GM19240 (cell line): ENCODE measurements at regions not wholly inside any gene's neighbourhood (a gene's known extent, or its start where the extent isn't known, plus 50 kb on each side); places are given as distances from the start of the nearest gene placed in this dataset.

ENCODE experiments used
- DNase-seq: peaks from one replicate; pipeline ENCODE4 v3.0.0; 2011; ENCODE audit warnings: low spot score; ENCODE audit not compliant: insufficient read length

- DNase-seq: no peak
These were observed 414.4 kb upstream of the CADM1 start for GRCh38 chr11:115918576-115918975.

- DNase-seq: no peak
These were observed 412.4 kb upstream of the CADM1 start for GRCh38 chr11:115916608-115917007.

GRCh38 chr11:115912484-115912945 is 408.3 kb upstream of the CADM1 start:
- no peak for DNase-seq

GRCh38 chr11:115911613-115912346 is 407.6 kb upstream of the CADM1 start:
- DNase-seq: no peak

GRCh38 chr11:115910379-115910778 is 406.2 kb upstream of the CADM1 start:
- no peak for DNase-seq

GRCh38 chr11:115906171-115906570 is 402.0 kb upstream of the CADM1 start:
- DNase-seq: no peak

GRCh38 chr11:115905341-115906000 is 401.3 kb upstream of the CADM1 start:
- DNase-seq: no peak

GRCh38 chr11:115903179-115903578 is 399.0 kb upstream of the CADM1 start:
- DNase-seq: no peak

GRCh38 chr11:115901069-115901468 is 396.9 kb upstream of the CADM1 start:
- DNase-seq: no peak

- DNase-seq: no peak
These were observed 395.9 kb upstream of the CADM1 start for GRCh38 chr11:115900111-115900510.

- no peak for DNase-seq
These were observed 393.5 kb upstream of the CADM1 start for GRCh38 chr11:115897707-115898106.

GRCh38 chr11:115896084-115896483 is 391.9 kb upstream of the CADM1 start:
- no peak for DNase-seq

- DNase-seq: no peak
These were observed 391.4 kb upstream of the CADM1 start for GRCh38 chr11:115895594-115895993.

GRCh38 chr11:115894176-115894575 is 390.0 kb upstream of the CADM1 start:
- no peak for DNase-seq

- DNase-seq: no peak
These were observed 389.4 kb upstream of the CADM1 start for GRCh38 chr11:115893461-115894099.

GRCh38 chr11:115892016-115892415 is 387.8 kb upstream of the CADM1 start:
- no peak for DNase-seq

GRCh38 chr11:115891581-115891980 is 387.4 kb upstream of the CADM1 start:
- DNase-seq: no peak

- no peak for DNase-seq
These were observed 386.3 kb upstream of the CADM1 start for GRCh38 chr11:115890500-115890899.

GRCh38 chr11:115889712-115890111 is 385.5 kb upstream of the CADM1 start:
- no peak for DNase-seq

- DNase-seq: no peak
These were observed 383.5 kb upstream of the CADM1 start for GRCh38 chr11:115887727-115888126.

- no peak for DNase-seq
These were observed 383.1 kb upstream of the CADM1 start for GRCh38 chr11:115887316-115887715.

- no peak for DNase-seq
These were observed 382.2 kb upstream of the CADM1 start for GRCh38 chr11:115886422-115886733.
